ENCODE measurements at regions not wholly inside any gene's neighbourhood (a gene's known extent, or its start where the extent isn't known, plus 50 kb on each side); places are given as distances from the start of the nearest gene placed in this dataset.

DNA sequence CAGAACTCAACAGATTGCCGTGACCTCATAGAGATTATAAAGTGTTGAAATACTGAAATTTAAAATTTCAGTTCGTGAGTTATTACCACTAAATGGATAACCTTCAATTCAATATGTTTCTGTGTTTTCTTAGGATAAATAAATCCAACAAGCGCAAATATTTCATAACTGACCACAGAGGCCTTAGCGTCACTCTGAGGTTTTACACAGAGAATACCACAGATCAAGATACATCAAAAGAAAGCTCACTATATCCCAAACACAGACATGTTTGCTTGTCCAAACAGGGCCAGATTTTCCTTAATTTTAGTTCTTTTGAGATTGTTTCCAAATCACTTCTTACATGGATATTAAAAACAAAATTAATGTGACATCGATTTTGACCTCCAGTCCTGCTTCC is 235.8 kb downstream of the EFNB2 start:
- DNase-seq (ENCODE audit: low read depth, low spot score), result no peak

DNA sequence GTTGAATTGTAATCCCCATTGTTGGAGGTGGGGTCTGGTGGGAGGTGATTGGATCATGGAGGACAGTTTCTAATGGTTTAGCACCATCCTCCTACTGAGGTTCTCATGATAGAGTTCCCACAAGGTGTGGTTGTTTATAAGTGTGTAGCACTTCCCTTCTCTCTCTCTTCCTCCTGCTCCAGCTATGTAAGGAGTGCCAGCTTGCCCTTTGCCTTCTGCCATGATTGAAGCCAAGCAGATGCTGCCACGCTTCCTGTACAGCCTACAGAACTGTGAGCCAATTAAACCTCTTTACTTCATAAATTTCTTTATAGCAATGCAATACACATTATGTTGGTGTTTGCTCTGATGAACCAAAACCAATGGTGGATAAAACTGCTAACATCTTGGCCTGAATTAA is 238.2 kb downstream of the EFNB2 start:
- no peak for DNase-seq (ENCODE audit: low read depth, low spot score)

DNA sequence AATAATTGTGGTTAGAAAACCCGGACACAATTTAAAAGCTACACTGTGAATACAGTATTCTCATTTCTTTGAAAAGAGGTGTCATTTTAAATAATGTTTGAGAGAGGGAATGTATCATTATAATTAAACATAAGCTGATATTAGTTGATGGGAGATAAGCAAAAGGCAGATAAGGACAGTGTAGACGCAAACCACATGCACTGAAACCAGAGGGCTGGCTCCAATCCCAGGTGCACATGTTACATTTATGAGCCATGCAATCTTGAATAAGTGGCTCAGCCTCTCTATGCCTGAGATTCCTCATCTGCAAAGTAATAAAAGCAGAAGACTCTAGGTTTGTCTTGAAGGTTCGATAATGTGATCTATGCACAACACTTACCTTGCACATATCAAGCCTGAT is 238.7 kb downstream of the EFNB2 start:
- no peak for DNase-seq (ENCODE audit: low read depth, low spot score)

DNA sequence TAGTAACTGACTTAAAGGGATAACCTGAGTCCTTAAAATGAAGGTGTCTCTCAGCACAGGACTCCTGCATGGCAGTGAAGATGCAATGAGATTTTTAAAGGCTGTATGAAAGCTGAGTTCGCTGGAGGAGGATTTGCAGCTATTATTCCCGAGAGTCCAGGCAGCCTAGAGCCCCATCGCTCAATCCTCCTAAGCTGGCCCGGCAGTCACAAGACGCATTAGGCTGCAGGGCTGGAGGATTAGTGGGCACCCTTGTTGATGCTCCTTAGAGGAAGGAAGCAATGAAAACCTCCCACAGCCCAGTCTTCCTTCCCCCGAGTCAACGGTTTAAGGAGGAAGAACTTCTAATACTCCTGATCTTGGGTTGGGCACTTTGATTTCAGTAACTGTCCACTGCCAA is 239.5 kb downstream of the EFNB2 start:
- DNase-seq (ENCODE audit: low read depth, low spot score), result no peak

DNA sequence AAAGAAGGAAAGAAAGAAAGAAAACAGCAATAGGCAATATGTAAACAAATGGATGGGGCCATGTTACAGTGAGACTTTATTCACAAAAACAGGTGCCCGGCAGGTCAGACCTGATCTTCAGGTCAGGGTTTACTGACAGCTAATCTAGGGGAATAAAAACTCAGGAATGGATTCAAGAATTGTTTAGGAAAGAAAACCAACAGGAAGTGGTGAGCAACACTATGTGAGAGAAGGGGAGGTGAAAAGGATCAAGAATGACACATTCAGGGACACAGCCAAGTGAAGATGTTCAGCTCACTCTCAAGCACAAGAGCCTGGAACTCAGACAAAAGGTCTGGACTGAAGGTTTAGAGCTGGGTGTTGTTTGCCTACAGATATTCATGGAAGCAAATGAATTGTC is 244.5 kb downstream of the EFNB2 start:
- DNase-seq (ENCODE audit: low read depth, low spot score), result no peak

DNA sequence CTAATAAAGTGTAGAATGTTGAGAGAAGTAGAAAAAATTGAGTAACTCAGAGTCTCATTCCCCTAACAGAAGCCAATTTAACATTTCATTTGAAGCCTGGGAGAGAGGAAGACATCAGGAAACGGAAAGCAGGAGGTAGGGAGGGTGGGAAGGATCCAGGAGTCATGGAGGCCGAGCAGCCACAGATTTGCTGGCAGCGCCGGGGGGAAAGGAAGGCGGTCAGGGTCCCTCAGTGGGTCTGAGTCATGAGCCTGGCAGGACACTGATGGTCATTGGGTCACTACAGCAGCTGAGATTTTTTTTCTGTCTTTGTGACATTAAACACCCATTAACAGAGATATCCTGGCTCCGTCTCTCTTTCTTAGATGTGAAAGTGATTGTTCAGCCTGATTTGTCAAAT is 248.1 kb downstream of the EFNB2 start:
- no peak for DNase-seq (ENCODE audit: low read depth, low spot score)

DNA sequence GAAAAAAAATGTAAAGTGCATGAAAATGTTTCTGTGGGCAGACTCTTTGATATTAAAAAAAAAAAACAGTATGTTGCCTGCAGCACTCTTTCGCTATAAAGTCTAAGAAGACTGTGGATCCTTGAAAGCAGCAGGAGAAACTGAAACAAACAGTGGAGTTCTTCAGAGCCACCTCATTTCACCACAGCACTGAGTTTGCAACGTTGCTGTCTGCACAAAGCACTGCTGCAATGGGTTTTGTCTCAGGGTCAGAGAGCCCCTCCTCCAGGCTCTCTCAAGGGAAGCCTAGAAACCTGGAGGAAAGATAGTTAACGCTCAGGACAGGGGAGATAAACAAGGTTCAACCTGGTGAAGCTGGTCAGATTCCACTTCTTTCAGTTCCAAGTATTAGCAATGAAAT is 248.7 kb downstream of the EFNB2 start:
- DNase-seq (ENCODE audit: low read depth, low spot score), result no peak

DNA sequence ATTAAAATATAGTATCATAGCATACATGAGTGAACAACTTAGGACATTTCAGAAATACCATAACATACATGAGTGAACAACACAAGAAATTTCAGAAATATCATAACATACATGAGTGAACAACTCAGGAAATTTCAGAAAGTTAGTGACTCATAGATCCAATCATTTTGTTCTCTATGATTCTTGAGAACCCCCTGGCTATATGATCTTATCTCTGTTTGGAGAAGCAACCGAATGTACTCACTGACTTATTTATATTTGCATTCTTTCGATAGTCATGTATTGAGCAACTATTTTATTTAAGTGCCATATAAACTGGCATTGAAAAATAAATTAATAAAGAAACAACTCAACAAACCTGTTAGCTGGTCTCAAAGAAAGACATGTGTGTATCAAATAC is 251.1 kb downstream of the EFNB2 start:
- DNase-seq (ENCODE audit: low read depth, low spot score), result no peak

DNA sequence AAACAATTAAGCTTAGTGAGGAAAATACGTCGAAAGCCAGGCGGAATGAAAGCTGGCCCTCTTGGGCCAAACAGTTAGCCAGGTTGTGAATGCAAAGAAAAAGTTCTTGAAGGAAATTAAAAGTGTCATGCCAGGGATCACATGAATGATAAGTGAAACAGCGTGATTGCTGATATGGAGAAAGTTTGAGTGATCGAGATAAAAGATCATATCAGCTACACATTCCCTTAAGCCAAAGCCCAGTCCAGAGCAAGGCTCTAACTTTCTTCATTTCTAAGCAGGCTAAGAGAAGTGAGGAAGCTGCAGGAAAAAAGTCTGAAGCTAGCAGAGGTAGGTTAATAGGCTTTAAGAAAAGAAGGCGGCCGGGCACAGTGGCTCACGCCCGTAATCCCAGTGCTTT is 254.0 kb downstream of the EFNB2 start:
- DNase-seq (ENCODE audit: low read depth, low spot score), result no peak

DNA sequence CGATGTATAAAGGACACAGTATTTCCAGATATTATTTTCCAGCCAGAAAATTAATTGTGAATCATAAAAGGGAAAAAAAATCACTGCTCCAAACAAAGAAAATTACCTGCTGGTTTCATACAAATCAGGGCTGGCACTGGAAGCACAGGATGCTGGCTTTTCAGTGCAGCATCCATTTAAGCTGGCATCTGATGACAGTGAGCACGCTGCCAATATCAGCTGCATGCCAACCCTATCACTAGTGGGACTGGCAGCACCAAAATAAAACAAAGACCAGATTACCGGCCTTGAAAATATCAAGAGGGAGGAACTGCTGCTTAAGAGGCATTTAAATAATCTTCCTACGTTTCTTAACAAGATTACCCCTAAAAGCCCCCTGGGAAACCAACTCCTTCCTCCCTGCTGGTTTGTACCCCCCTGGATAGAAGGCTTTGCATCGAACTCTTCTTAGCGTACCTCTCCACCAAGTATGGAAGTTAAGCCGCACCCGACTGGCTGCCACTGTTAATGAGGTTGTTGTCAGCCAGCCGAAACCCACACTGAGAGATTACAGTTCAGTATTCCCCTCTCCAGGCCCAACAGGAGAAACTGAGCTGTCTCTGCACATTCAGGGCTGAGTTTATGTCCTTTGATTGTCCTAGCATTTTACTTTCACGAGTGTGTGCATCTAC is 257.8 kb downstream of the EFNB2 start:
- DNase-seq (ENCODE audit: low read depth, low spot score), result no peak

DNA sequence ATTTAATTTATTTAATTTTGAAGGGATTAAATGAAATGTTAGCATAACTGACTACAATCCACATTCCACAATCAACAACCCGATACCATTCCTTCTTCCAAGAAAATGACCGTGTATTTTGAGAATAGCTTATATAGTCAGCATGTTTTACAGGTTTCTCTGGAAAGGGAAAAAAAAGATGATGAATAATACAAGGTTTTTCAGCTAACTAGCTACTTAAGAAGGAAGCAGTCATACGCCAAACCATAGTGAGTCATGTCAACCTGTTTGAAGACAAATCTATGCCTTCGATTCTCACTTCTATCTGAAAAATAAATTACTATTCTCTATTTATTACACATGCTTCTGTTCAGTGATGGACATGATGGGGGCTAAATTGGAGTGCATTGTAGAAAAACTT is 258.6 kb downstream of the EFNB2 start:
- DNase-seq (ENCODE audit: low read depth, low spot score), result no peak

DNA sequence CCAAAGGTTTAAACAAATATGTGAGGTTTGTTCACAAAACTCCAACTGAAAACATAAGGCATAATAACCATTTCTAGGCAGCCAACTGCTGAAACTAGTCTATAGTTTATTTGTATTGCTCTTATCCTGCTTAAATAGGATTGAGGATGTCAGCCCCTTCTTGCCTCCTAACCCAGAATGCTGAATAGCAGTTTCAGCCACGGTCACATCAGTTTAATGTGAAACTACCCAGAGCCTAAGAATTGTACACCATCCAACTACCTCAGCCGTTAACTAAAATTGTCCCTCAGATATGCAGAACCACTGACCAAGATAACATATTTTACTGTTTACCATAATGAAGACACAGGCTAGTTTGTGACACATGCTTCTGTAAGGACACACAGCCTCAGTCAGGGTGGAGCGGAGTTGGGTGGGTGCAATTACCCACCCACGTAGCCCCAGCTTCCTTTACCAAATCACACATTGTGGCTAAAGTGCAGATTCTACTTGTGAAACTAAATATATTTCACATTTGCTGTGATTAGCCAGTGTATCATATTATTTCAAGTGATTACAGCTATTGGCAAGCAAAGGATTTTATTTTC is 259.9 kb downstream of the EFNB2 start:
- no peak for DNase-seq (ENCODE audit: low read depth, low spot score)

DNA sequence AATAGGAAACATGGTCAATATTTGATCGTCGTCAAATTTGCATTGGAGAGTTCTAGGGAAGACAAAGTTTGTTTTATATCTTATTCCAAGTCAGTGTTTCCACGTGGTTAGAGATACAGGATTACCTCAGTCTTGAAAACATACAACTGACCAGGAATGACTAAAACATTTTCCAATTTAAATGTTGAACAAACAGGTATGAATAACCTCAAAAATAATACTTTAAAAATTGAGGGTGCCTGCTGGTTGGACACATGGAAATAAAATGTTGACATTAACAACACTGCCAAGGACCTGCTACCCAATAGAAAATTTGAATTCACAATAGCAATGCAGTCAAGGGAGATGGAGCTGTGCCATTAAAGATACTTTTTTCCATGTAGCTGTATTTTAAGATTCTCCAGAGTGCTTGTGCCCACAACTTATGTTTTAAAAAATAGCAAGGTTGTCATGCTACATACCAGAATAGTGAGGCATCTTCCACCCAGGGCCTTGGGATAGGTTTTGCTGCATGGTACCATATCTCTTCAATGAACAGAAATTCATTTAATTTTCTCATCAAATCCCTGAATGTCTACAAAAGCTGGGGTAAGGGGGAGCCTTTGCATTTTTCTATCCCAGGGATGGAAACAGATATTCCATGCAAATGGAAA is 260.8 kb downstream of the EFNB2 start:
- DNase-seq (ENCODE audit: low read depth, low spot score), result no peak

DNA sequence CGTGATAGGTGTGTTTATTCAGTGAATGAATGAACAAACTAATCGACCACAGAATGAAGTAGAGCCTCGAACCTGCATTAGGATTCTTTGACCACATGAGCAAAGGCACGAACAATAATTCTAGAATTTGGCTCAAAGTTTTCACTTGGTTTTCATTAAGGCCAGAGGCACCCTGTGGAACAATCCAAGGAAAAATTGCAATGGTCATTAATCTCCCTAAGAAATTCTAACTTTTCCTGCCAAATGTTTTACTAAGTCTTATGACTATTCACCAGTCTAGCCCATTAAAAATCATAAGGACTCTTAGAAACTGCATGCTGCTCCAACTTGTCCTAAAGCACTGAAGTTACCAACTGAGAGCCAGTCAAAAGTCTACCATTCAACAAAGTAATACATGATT is 271.7 kb downstream of the EFNB2 start:
- no peak for DNase-seq (ENCODE audit: low read depth, low spot score)

DNA sequence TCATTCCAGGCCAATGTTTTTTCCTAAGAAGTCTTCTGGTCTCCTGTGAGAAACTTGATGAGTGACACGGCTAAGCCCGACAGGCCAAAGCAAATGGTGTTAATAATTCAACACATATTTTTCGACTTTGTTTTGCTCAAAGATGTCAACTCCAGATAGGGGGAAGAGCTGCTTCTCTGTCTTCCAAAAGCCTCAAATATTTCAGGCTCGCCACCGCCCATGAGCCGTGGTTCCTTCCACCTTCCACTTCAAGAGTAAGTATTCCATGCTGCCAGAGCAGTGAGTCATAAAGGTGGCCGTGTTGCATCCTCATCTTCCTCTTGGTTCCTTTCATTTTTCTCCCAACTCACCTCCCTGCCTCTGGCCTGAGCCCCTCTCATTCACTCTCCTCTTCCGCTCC is 272.6 kb downstream of the EFNB2 start:
- DNase-seq (ENCODE audit: low read depth, low spot score), result no peak

DNA sequence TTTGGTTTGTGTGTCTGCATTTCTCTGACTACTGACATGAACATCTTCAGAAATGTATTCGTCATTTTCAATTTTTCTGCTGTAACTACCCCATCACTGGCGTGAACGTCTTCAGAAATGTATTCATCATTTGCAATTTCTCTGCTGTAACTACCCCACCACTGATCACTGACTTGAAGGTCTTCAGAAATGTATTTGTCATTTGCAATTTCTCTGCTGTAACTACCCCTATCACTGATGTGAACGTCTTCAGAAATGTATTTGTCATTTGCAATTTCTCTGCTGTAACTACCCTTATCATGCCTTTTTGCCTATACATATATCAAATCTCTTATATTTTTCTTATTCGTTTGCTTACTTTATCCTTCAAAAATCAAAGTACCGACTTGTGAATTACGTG is 274.0 kb downstream of the EFNB2 start:
- no peak for DNase-seq (ENCODE audit: low read depth, low spot score)

DNA sequence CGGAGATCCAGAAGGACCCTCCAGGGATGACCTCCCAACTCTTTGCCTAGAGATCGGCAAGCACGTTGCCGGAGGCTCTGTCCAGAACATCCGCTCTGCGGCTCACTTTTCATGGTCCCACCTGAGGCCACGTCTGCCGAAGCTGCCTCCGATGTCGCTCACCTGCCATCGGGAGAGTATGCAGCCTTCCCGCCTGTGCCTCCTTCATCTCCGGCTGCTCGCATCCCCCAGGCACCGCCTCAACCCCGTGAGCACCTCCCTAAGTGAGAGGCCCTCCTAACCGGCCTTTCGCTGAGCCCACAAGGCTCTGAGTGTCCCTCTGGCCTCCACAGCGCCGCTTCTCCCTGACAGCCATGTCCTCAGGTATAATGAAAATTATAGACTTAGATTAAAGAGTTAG is 275.1 kb downstream of the EFNB2 start:
- no peak for DNase-seq (ENCODE audit: low read depth, low spot score)

DNA sequence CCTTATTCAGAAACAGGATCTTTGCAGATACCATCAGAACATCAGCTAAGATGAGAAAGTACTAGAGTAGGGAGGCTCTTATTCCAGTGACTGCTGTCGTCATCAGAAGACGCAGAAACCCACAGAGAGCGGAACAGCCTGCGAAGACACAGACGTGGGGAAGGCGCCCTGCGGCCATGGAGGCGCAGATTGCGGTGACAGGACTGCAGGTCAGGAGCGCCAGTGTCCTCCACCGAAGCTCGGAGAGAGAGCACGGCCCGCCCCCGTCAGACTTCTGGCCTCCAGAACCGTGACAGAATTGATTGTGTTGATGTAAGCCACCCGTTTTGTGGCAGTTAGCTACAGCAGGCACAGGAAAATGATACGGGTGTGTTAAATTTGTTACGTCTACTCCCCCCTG is 275.5 kb downstream of the EFNB2 start:
- no peak for DNase-seq (ENCODE audit: low read depth, low spot score)

DNA sequence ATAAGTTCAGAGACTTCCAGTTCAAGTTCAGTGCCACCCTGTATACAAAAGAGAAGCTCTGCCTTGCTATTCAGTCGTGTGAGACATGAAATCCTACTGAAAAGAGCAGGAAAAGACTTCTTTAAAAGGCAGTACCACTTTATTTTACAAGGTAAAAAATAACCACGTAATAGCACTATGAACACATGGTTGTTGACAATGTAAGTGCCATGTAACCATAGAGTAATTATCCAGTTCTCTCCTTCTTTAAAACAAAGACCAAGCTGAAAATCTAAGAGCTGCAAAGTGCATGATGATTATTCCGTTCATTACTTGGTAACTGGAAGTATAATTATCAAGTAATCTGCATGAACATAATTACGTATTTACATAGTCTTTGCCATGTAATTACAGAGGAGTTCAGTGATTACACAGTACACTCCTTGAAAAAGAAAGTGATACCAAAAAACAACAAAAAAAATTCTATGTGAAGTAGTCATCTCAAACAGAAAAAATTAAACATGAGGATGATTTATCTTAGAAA is 288.7 kb downstream of the EFNB2 start:
- no peak for DNase-seq (ENCODE audit: low read depth, low spot score)

DNA sequence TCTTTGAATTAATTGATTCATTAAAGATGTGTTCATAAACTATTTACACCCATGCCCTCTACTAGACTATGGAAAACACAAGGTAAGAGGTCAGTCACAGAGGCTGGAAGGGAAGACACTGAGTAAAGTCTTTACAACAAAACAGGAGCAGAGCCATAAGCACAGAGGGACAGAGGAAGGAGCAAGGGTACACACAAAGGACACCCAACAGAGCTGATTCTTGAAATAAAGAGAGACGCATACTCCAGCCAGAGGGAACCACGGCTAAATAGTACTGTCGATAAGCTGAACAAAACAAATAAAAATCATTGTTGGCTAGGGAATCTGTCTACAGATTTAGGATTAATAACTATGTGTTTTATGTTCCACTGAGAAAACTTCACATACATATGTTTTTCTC is 289.2 kb downstream of the EFNB2 start:
- no peak for DNase-seq (ENCODE audit: low read depth, low spot score)

DNA sequence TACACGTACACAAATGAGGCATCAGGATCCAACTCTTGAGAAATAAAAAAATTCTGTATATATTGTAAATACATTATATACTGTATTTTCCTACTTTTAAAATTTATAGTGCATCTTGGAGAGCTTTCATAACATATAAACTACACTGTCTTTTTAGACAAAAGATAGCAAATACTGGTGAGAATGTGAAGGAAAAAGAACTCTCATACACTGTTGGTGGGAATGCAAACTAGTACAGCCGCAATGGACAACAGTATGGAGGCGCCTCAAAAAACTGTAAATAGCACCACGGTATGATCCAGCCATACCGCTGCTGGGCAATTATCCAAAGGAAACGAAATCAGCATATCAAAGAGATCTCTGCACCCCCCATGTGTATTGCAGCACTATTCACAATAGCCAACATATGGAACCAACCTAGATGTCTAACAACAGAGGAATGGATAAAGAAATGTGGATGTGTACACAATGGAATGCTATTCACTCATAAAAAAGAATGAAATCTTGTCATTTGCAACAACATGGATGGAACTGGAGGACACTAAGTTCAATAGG is 292.4 kb downstream of the EFNB2 start:
- DNase-seq (ENCODE audit: low read depth, low spot score), result no peak

DNA sequence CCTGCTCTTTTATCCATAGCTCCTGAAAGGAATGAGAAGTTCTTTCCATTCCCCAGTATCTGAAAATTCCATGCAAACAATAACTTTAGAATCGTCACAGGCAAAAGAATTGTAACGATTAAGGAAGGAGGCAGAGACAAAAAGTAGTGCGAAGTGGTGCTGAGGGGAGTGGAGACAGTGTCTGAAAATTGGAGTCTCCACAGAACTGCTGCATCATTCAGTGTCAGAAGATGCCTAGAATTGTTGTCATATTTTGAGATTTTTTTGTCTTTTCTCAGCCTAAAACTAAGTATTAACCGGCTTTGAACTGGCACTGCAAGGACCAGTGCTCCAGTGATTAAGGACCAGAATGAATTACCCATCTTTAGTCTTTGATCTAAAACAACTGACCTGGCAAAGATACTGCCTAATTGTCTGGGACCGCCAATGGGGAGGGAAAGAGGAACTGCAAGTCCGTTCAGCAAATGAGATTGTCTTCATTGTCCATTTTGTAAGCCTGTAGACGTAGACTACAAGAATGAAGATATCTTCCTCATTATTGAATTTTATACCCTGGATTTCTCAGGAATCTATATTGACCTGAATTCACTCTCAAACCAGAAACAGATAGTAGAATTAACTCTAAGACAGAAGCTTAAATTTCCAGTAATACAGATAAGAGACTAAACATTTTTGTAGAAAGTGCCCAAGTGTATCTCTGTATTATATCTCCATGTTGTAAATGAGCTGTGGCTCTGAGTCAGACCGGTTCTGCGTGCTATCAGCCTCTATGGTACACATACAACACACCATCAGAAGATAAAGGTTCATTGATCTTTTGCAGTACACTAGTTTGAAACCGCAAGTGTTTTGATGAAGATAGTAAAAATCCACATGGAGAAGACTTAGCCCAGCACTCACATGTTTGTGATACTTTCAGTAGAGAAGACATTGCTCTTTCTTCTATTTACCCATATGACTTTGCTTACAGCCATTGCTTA is 293.2 kb downstream of the EFNB2 start:
- DNase-seq (ENCODE audit: low read depth, low spot score), result no peak

Data from activated naive CD8-positive, alpha-beta T cell treated with anti-CD3 and anti-CD28 coated beads, Interleukin-2, amount 50 U/mL, for 16 hours (primary cell).